Stimulated activated CD4-positive, alpha-beta T cell treated with anti-CD3 and anti-CD28 coated beads, Interleukin-12 subunit alpha, Interleukin-12 subunit beta, amount 100 ng/mL, for 4 hours (primary cell): ENCODE measurements at regions not wholly inside any gene's neighbourhood (a gene's known extent, or its start where the extent isn't known, plus 50 kb on each side); places are given as distances from the start of the nearest gene placed in this dataset.

Source experiments
- DNase-seq: peaks from one replicate; pipeline ENCODE4 v3.0.0-alpha.2; 2020

- no peak for DNase-seq
These were observed 86.0 kb downstream of the MATN1 start for GRCh38 chr1:30637183-30637980.

DNA sequence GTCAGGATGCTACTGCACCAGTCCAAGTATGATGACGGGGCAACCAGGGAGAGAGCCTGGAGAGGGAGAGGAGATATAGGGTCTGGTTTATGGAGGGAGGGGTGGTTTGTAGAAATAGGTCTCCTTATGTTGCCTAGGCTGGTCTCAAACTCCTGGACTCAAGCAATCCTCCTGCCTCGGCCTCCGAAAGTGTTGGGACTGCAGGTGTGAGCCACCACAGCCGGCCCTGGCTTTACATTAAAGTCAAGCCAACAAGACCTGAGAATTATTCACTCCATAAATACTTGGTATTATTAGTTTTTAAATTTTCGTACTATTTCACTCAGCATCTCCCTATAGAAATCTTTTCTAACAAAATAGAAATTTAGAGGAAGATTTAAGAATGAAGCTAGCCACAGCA lies 86.8 kb downstream of the MATN1 start:
- no peak for DNase-seq

- DNase-seq, result no peak
These were observed 87.9 kb downstream of the MATN1 start for GRCh38 chr1:30635391-30635975.

GRCh38 chr1:30634507-30634906 lies 88.9 kb downstream of the MATN1 start:
- DNase-seq, result no peak

DNA sequence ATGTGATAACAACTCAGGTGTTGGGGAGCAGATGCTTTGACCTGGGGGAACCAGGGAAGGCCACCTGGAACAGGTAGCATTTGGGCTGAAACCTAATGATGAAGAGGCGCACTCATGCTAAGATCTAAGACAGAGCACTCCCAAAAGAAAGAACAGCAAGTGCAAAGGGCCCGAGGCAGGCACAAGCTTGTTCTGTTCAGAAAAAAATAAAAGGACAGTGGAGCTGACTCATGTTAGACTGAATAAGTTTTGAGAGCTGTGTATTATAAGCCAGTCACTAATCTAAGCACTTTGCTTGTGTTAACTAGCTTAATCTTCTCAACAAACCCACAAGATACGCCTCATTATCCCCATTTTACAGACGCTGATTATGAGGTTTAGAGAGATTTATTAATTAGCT lies 90.1 kb downstream of the MATN1 start:
- DNase-seq, result no peak

DNA sequence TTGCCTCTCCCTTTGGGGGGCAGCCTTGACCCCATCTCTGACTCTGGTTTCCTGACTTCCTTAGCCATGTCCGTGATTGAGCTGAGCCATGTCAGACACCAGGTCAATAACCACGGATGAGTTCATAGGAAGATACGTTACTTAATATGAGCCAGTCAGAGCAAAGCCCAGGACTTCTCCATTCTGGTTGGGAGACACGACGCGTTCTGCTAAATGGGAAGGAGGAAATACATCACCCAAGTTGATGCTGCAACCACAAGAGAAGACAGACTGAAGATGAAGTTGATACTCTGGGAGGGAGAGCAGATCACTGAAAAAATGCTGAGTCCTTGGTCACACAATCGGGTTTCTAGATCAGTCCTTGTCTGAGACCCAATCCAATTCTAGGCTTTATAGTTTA lies 90.9 kb downstream of the MATN1 start:
- DNase-seq, result no peak

GRCh38 chr1:30631700-30632099 lies 91.7 kb downstream of the MATN1 start:
- no peak for DNase-seq

- DNase-seq, result no peak
These were observed 93.9 kb downstream of the MATN1 start for GRCh38 chr1:30629501-30629900.

GRCh38 chr1:30627994-30628393 lies 95.4 kb downstream of the MATN1 start:
- DNase-seq, result no peak

GRCh38 chr1:30627206-30627605 lies 96.2 kb downstream of the MATN1 start:
- no peak for DNase-seq

DNA sequence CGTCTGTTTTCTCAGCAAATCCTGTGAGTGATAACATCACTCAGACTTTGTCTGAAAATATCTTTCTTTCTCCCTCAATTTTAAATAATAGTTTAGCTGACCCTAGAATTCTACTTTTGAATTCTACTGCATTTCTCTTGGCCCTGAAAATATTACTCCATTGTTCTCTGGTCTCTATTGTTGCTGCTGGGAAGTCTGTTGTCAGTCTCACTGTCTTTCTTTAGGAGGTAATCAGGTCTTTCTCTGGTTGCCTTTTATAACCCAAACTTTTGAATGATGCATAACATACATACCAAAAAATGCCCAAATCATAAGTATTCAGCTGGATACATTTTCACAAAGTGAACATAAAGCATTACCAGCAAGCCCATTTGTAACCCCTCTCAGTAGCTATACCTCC lies 100.0 kb downstream of the MATN1 start:
- no peak for DNase-seq

DNA sequence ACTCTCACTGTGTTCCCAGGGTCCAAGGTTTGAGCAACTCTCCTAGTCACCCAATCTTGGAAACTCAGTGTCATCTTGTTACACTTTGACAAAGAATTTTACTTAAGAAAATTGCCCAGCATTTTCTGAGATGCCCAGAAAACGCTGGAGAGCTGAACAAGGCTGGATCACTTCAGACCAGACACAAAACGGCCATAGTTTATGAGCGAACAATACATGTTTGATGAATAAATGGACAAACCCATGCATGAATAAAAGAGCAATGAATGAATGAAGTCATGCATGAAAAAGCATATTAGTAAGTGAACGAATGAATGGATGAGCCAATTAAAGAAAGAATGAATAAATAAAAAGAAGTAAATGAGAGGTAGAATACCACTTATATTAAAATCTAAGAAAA lies 103.8 kb downstream of the MATN1 start:
- DNase-seq, result no peak

- no peak for DNase-seq
These were observed 105.0 kb downstream of the MATN1 start for GRCh38 chr1:30618335-30618747.

GRCh38 chr1:30616759-30617158 lies 106.6 kb downstream of the MATN1 start:
- no peak for DNase-seq

GRCh38 chr1:30615816-30616590 lies 107.4 kb downstream of the MATN1 start:
- DNase-seq, result no peak

- DNase-seq, result no peak
These were observed 108.1 kb downstream of the MATN1 start for GRCh38 chr1:30615076-30615795.

DNA sequence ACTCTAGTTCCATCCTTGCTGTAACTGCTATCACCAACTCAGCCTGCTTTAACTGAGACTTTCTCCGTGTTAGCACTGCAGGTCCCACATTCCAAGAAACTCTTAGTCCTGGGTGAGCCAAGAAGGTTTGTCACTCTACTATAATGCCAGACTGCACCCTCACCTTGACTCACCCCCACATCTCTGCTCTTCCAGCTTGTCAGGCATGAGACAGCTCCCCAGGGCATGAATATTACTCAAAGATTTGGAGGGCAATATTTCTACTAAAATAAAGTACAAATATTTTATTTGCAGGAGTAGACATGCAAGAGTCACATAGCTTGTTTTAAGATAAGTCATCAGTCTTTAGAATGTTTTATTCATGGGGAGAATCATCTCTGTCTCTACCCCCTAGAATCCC lies 110.2 kb downstream of the MATN1 start:
- DNase-seq, result no peak

GRCh38 chr1:30612536-30613065 lies 110.8 kb downstream of the MATN1 start:
- no peak for DNase-seq

- DNase-seq, result no peak
These were observed 111.6 kb downstream of the MATN1 start for GRCh38 chr1:30611741-30612309.

DNA sequence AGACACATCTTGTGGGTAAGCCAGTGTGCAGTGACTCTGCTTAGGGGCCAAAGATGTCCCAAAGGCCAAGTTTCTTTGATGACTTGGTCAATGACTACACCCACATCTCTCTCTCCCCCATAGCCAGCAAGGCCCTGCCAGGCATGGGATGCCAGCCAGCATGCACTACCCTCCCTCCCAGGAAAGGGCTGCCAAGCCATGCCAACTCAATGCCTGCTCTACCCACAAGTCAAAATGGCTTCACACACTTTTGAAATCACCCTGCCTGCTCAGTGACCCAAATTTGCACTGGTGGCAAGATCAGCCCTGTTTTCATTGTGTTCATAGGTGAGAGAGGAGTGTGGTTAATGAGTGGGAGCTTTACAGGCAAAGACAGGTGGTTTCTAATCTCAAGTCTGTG lies 112.5 kb downstream of the MATN1 start:
- no peak for DNase-seq

GRCh38 chr1:30609999-30610345 lies 113.4 kb downstream of the MATN1 start:
- DNase-seq, result no peak

GRCh38 chr1:30609336-30609998 lies 113.9 kb downstream of the MATN1 start:
- no peak for DNase-seq
